H9 (cell line): ENCODE measurements at regions not wholly inside any gene's neighbourhood (a gene's known extent, or its start where the extent isn't known, plus 50 kb on each side); places are given as distances from the start of the nearest gene placed in this dataset.

Experiments
- DNase-seq: peaks from one replicate; pipeline ENCODE4 v3.0.0-alpha.2; 2017
- H2AFZ ChIP-seq: one replicate; pipeline ENCODE4 v1.6.1; 2013; ENCODE audit warnings: mild to moderate bottlenecking, low read length, control low read depth, moderate library complexity
- H2AK5ac ChIP-seq: 2 replicates; pipeline ENCODE4 v1.6.1; 2013; ENCODE audit warnings: low read length, control low read depth, mixed read lengths; ENCODE audit not compliant: insufficient read length
- H2BK120ac ChIP-seq: one replicate; pipeline ENCODE4 v1.6.1; 2013; ENCODE audit warnings: low read depth, mild to moderate bottlenecking, low read length, control low read depth, inconsistent platforms; ENCODE audit not compliant: poor library complexity, severe bottlenecking
- H2BK12ac ChIP-seq: 2 replicates; pipeline ENCODE4 v1.6.1; 2013; ENCODE audit warnings: low read length, control low read depth, mixed read lengths, low read depth; ENCODE audit not compliant: insufficient read length
- H2BK15ac ChIP-seq: 2 replicates; pipeline ENCODE4 v1.6.1; 2013; ENCODE audit warnings: low read depth, low read length, control low read depth
- H2BK20ac ChIP-seq: one replicate; pipeline ENCODE4 v1.6.1; 2013; ENCODE audit warnings: low read depth, mild to moderate bottlenecking, low read length, control low read depth, inconsistent platforms; ENCODE audit not compliant: poor library complexity, severe bottlenecking
- H2BK5ac ChIP-seq: 2 replicates; pipeline ENCODE4 v1.6.1; 2013; ENCODE audit warnings: low read length, control low read depth, mixed read lengths; ENCODE audit not compliant: insufficient read length
- H3K14ac ChIP-seq: 2 replicates; pipeline ENCODE4 v1.6.1; 2013; ENCODE audit warnings: low read length, control low read depth; ENCODE audit not compliant: insufficient read depth
- H3K18ac ChIP-seq: 2 replicates; pipeline ENCODE4 v1.6.1; 2013; ENCODE audit warnings: low read depth, mild to moderate bottlenecking, mixed read lengths, low read length, control low read depth; ENCODE audit not compliant: insufficient read length
- H3K23ac ChIP-seq: 2 replicates; pipeline ENCODE4 v1.6.1; 2013; ENCODE audit warnings: low read length, control low read depth, mixed read lengths, low read depth; ENCODE audit not compliant: insufficient read length
- H3K23me2 ChIP-seq: 2 replicates; pipeline ENCODE4 v1.6.1; 2013; ENCODE audit warnings: low read depth, mild to moderate bottlenecking, mixed read lengths, low read length, control low read depth; ENCODE audit not compliant: insufficient read length, poor library complexity, severe bottlenecking
- H3K27ac ChIP-seq: 2 replicates; pipeline ENCODE4 v1.5.1; 2013; ENCODE audit warnings: low read length, control low read depth, mixed read lengths, low read depth; ENCODE audit not compliant: insufficient read length
- H3K27me3 ChIP-seq: 2 replicates; pipeline ENCODE4 v1.6.1; 2013; ENCODE audit warnings: low read length, control low read depth, inconsistent platforms; ENCODE audit not compliant: insufficient read depth
- H3K4ac ChIP-seq: 2 replicates; pipeline ENCODE4 v1.6.1; 2013; ENCODE audit warnings: low read depth, mild to moderate bottlenecking, control low read depth, inconsistent platforms, low read length, moderate library complexity
- H3K4me1 ChIP-seq: 2 replicates; pipeline ENCODE4 v1.6.1; 2013; ENCODE audit warnings: low read length, control low read depth, inconsistent platforms; ENCODE audit not compliant: insufficient read depth
- H3K4me2 ChIP-seq: 2 replicates; pipeline ENCODE4 v1.6.1; 2013; ENCODE audit warnings: low read length, control low read depth, mixed read lengths; ENCODE audit not compliant: insufficient read length, insufficient read depth
- H3K56ac ChIP-seq: 2 replicates; pipeline ENCODE4 v1.6.1; 2013; ENCODE audit warnings: low read depth, mild to moderate bottlenecking, mixed read lengths, low read length, control low read depth; ENCODE audit not compliant: insufficient read length
- H3K79me1 ChIP-seq: 2 replicates; pipeline ENCODE4 v1.6.1; 2013; ENCODE audit warnings: low read depth, mild to moderate bottlenecking, moderate library complexity, low read length, control low read depth, inconsistent platforms; ENCODE audit not compliant: insufficient read depth, poor library complexity, severe bottlenecking
- H3K79me2 ChIP-seq: 2 replicates; pipeline ENCODE4 v1.6.1; 2013; ENCODE audit warnings: low read length, control low read depth, inconsistent platforms; ENCODE audit not compliant: insufficient read depth
- H3K9ac ChIP-seq: 2 replicates; pipeline ENCODE4 v1.6.1; 2013; ENCODE audit warnings: low read length, control low read depth, mixed read lengths; ENCODE audit not compliant: insufficient read length; ENCODE audit errors: extremely low read depth
- H3K9me3 ChIP-seq: one replicate; pipeline ENCODE4 v1.6.1; 2013; ENCODE audit warnings: low read depth, low read length, inconsistent platforms; ENCODE audit not compliant: control insufficient read depth
- H3T11ph ChIP-seq: one replicate; pipeline ENCODE4 v1.6.1; 2013; ENCODE audit warnings: mild to moderate bottlenecking, low read length, control low read depth, inconsistent platforms
- H4K20me1 ChIP-seq: one replicate; pipeline ENCODE4 v1.6.1; 2013; ENCODE audit not compliant: control insufficient read depth, insufficient read length, insufficient read depth
- H4K5ac ChIP-seq: 2 replicates; pipeline ENCODE4 v1.6.1; 2013; ENCODE audit warnings: low read depth, mild to moderate bottlenecking, mixed read lengths, low read length, control low read depth; ENCODE audit not compliant: insufficient read length
- H4K8ac ChIP-seq: replicated peaks from 2 replicates; pipeline ENCODE4 v1.6.1; 2013; ENCODE audit warnings: low read length, control low read depth, mixed read lengths, low read depth; ENCODE audit not compliant: insufficient read length
- H4K91ac ChIP-seq: 2 replicates; pipeline ENCODE4 v1.6.1; 2013; ENCODE audit warnings: low read depth, mild to moderate bottlenecking, moderate library complexity, mixed read lengths, low read length, control low read depth; ENCODE audit not compliant: insufficient read length
- H3K27ac Mint-ChIP-seq, 3 experiments: 2 replicates in 2 of 3; 3 replicates in 1 of 3; pipeline ENCODE4 v1.8.0; 2020 to 2021; ENCODE audit warnings: mixed read lengths in 3 of 3, mild to moderate bottlenecking in 1 of 3, moderate library complexity in 1 of 3
- H3K27me3 Mint-ChIP-seq: 2 replicates; pipeline ENCODE4 v1.8.0; 2021; ENCODE audit warnings: low read depth, mild to moderate bottlenecking, moderate library complexity, mixed read lengths
- H3K36me3 Mint-ChIP-seq, 3 experiments: 2 replicates in 2 of 3; 3 replicates in 1 of 3; pipeline ENCODE4 v1.8.0; 2020 to 2021; ENCODE audit warnings: low read depth in 3 of 3, mixed read lengths in 3 of 3; ENCODE audit not compliant: insufficient read depth in 1 of 3
- H3K4me1 Mint-ChIP-seq, 2 experiments: 2 replicates each; pipeline ENCODE4 v1.8.0; 2020; ENCODE audit warnings: mixed read lengths in 2 of 2
- H3K4me3 Mint-ChIP-seq, 2 experiments: 2 replicates in 1 of 2; 3 replicates in 1 of 2; pipeline ENCODE4 v1.8.0; 2020 to 2021; ENCODE audit warnings: mild to moderate bottlenecking in 2 of 2, mixed read lengths in 2 of 2, moderate library complexity in 1 of 2
- H3K9me3 Mint-ChIP-seq, 2 experiments: 2 replicates in 1 of 2; 3 replicates in 1 of 2; pipeline ENCODE4 v1.8.0; 2020; ENCODE audit warnings: mild to moderate bottlenecking in 2 of 2, mixed read lengths in 2 of 2, moderate library complexity in 1 of 2
- WGBS: extraction: QIAGEN DNeasy Blood & Tissue Kit; methylation state at CpG from one replicate; pipeline ENCODE4 v1.1.7; 2013; ENCODE audit warnings: missing lambda C conversion rate, low lambda C conversion rate, mixed read lengths; ENCODE audit not compliant: insufficient read length; ENCODE audit errors: extremely low coverage; 5-methylcytosine and 5-hydroxymethylcytosine counted together
- TF ChIP-seq, protein P1 (sequence below): fragments of 200-600 bp; sonication (generic); conservative IDR thresholded peaks from 3 replicates; pipeline ENCODE4 v1.8.0; 2021; ENCODE audit warnings: antibody characterized with exemption, mild to moderate bottlenecking

GRCh38 chr2:217045700-217046475 is 186.0 kb upstream of the TNP1 start:
- no peak overlapping the region for H2BK15ac ChIP-seq
- H3K4me1 ChIP-seq = no peaks in the 10 kb centered on the region
- Mint-ChIP-seq H3K4me3 (no peak overlapping the region), H3K27ac (no peak overlapping the region), H3K36me3 (no peaks in the 10 kb centered on the region), H3K9me3 (no peaks in the 10 kb centered on the region), H3K27me3 (peaks cover 16% of the 10 kb centered on the region), H3K4me1 (peaks cover 10 to 15% of the 10 kb centered on the region in 2 experiments)
- H4K8ac ChIP-seq = no peak overlapping the region
- no peak overlapping the region for H2BK12ac ChIP-seq
- H2AFZ ChIP-seq = no peak overlapping the region
- H4K20me1 ChIP-seq = no peaks in the 10 kb centered on the region
- H4K91ac ChIP-seq = no peak overlapping the region
- no peak overlapping the region for H4K5ac ChIP-seq
- H3K18ac ChIP-seq = no peak overlapping the region
- no peak overlapping the region for H3K4ac ChIP-seq
- H3K27ac ChIP-seq = no peak overlapping the region
- TF ChIP-seq, protein P1, sequence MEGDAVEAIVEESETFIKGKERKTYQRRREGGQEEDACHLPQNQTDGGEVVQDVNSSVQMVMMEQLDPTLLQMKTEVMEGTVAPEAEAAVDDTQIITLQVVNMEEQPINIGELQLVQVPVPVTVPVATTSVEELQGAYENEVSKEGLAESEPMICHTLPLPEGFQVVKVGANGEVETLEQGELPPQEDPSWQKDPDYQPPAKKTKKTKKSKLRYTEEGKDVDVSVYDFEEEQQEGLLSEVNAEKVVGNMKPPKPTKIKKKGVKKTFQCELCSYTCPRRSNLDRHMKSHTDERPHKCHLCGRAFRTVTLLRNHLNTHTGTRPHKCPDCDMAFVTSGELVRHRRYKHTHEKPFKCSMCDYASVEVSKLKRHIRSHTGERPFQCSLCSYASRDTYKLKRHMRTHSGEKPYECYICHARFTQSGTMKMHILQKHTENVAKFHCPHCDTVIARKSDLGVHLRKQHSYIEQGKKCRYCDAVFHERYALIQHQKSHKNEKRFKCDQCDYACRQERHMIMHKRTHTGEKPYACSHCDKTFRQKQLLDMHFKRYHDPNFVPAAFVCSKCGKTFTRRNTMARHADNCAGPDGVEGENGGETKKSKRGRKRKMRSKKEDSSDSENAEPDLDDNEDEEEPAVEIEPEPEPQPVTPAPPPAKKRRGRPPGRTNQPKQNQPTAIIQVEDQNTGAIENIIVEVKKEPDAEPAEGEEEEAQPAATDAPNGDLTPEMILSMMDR = no peak
- no peak overlapping the region for H2BK20ac ChIP-seq
- H2BK120ac ChIP-seq = no peak overlapping the region
- no peak overlapping the region for H3K4me2 ChIP-seq
- no peaks in the 10 kb centered on the region for H3K79me1 ChIP-seq
- H3K23ac ChIP-seq = no peak overlapping the region
- H3K14ac ChIP-seq = no peak overlapping the region
- H3K56ac ChIP-seq = no peak overlapping the region
- no peak overlapping the region for H3T11ph ChIP-seq
- H2BK5ac ChIP-seq = no peak overlapping the region
- DNase-seq = no peak
- no peak overlapping the region for H2AK5ac ChIP-seq
- no peaks in the 10 kb centered on the region for H3K9me3 ChIP-seq
- WGBS = no CpG with 5 or more reads among the region's 7 CpGs
- H3K79me2 ChIP-seq = no peaks in the 10 kb centered on the region
- H3K23me2 ChIP-seq = no peaks in the 10 kb centered on the region
- no peak overlapping the region for H3K9ac ChIP-seq
- no peaks in the 10 kb centered on the region for H3K27me3 ChIP-seq
